A673 (cell line): ENCODE measurements at regions not wholly inside any gene's neighbourhood (a gene's known extent, or its start where the extent isn't known, plus 50 kb on each side); places are given as distances from the start of the nearest gene placed in this dataset.

Experiments
- EZH2 ChIP-seq: fragments of 200-600 bp; sonication (generic); IDR thresholded peaks from 2 replicates; pipeline ENCODE4 v1.6.1; 2017; ENCODE audit warnings: borderline replicate concordance, low read depth, mild to moderate bottlenecking, mixed read lengths, antibody characterized with exemption, low read length; ENCODE audit not compliant: poor library complexity, severe bottlenecking
- TF ChIP-seq, protein P1 (sequence below): fragments of 300-800, 200-600 bp; sonication (generic); conservative IDR thresholded peaks from 2 replicates; pipeline ENCODE4 v1.5.1; 2017; ENCODE audit warnings: low read depth, mild to moderate bottlenecking, antibody characterized with exemption, low read length, moderate library complexity, mixed read lengths

DNA sequence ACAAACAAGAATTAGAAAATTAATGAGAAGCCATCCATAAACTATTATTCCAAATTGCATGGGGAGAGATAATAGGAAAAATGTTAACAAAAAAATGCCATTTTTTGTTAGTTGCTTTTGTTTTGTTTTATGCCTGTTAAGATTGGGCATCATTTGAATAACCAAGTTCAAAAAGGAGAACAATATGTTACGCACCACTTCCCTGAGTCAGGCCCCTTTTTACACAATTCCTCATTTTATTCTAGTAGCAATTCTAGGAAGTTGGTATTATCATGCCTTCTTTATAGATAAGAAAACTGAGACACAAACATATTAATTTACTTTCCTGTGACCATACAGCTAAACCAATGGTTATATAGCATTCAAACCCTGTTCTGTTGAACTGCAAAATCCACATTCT is 736.9 kb upstream of the CCDC54 start:
- TF ChIP-seq EZH2, result no peak
- TF ChIP-seq, protein P1, sequence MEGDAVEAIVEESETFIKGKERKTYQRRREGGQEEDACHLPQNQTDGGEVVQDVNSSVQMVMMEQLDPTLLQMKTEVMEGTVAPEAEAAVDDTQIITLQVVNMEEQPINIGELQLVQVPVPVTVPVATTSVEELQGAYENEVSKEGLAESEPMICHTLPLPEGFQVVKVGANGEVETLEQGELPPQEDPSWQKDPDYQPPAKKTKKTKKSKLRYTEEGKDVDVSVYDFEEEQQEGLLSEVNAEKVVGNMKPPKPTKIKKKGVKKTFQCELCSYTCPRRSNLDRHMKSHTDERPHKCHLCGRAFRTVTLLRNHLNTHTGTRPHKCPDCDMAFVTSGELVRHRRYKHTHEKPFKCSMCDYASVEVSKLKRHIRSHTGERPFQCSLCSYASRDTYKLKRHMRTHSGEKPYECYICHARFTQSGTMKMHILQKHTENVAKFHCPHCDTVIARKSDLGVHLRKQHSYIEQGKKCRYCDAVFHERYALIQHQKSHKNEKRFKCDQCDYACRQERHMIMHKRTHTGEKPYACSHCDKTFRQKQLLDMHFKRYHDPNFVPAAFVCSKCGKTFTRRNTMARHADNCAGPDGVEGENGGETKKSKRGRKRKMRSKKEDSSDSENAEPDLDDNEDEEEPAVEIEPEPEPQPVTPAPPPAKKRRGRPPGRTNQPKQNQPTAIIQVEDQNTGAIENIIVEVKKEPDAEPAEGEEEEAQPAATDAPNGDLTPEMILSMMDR, result no peak
